ENCODE measurements at regions not wholly inside any gene's neighbourhood (a gene's known extent, or its start where the extent isn't known, plus 50 kb on each side); places are given as distances from the start of the nearest gene placed in this dataset.

DNA sequence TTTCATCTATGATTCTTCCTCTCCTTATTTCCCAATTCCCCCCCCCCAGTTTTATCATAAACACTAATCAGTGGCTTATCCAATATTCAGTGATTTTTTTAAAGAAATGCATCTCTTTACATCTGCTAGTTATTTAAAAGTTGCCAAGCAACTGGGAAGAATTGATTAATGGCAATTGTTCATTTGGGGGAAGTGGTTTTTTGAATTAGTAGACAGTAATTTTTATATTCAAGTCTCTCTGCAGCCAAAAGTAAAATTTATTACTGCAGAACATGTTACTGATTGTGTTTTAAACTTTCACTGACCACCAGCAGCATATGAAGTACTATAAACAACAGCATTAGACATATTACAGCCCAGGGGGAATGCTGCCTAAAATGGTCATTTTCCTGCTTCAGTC is 308.8 kb upstream of the NREP start:
- TF ChIP-seq, protein P1, sequence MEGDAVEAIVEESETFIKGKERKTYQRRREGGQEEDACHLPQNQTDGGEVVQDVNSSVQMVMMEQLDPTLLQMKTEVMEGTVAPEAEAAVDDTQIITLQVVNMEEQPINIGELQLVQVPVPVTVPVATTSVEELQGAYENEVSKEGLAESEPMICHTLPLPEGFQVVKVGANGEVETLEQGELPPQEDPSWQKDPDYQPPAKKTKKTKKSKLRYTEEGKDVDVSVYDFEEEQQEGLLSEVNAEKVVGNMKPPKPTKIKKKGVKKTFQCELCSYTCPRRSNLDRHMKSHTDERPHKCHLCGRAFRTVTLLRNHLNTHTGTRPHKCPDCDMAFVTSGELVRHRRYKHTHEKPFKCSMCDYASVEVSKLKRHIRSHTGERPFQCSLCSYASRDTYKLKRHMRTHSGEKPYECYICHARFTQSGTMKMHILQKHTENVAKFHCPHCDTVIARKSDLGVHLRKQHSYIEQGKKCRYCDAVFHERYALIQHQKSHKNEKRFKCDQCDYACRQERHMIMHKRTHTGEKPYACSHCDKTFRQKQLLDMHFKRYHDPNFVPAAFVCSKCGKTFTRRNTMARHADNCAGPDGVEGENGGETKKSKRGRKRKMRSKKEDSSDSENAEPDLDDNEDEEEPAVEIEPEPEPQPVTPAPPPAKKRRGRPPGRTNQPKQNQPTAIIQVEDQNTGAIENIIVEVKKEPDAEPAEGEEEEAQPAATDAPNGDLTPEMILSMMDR (IDR thresholded peaks at IDR 0.05) = no peak
- TF ChIP-seq SIN3A (IDR thresholded peaks at IDR 0.05; ENCODE audit: borderline replicate concordance, insufficient read depth, low read depth, low read length) = no peak
- no peak for TF ChIP-seq POLR2AphosphoS5 (IDR thresholded peaks at IDR 0.05; ENCODE audit: low read depth, low read length)

All from Panc1 (cell line).